HG03460 (cell line): ENCODE measurements at regions not wholly inside any gene's neighbourhood (a gene's known extent, or its start where the extent isn't known, plus 50 kb on each side); places are given as distances from the start of the nearest gene placed in this dataset.

Experiments used
- ATAC-seq: cut with Tn5 transposase; IDR thresholded peaks from one replicate; pipeline ENCODE4 v1.9.1; 2021; ENCODE audit not compliant: unreplicated experiment

- no peak for ATAC-seq
These were observed 195.2 kb downstream of the TLE3 start for GRCh38 chr15:69902414-69903062.

- no peak for ATAC-seq
These were observed 193.9 kb downstream of the TLE3 start for GRCh38 chr15:69903470-69904469.

- no peak for ATAC-seq
These were observed 191.2 kb downstream of the TLE3 start for GRCh38 chr15:69906256-69907185.

GRCh38 chr15:69908060-69908459 lies 189.7 kb downstream of the TLE3 start:
- ATAC-seq: no peak

GRCh38 chr15:69908590-69909420 lies 188.9 kb downstream of the TLE3 start:
- ATAC-seq: no peak

- ATAC-seq: no peak
These were observed 187.8 kb downstream of the TLE3 start for GRCh38 chr15:69909719-69910444.

GRCh38 chr15:69910514-69910913 lies 187.2 kb downstream of the TLE3 start:
- no peak for ATAC-seq

GRCh38 chr15:69912116-69912515 lies 185.6 kb downstream of the TLE3 start:
- no peak for ATAC-seq

GRCh38 chr15:69914040-69914439 lies 183.7 kb downstream of the TLE3 start:
- ATAC-seq: no peak

- no peak for ATAC-seq
These were observed 182.8 kb downstream of the TLE3 start for GRCh38 chr15:69914960-69915359.

GRCh38 chr15:69916169-69916785 lies 181.4 kb downstream of the TLE3 start:
- ATAC-seq: no peak

GRCh38 chr15:69917056-69917455 lies 180.7 kb downstream of the TLE3 start:
- ATAC-seq: no peak

- no peak for ATAC-seq
These were observed 177.9 kb downstream of the TLE3 start for GRCh38 chr15:69919816-69920215.

- no peak for ATAC-seq
These were observed 177.5 kb downstream of the TLE3 start for GRCh38 chr15:69920221-69920620.

- no peak for ATAC-seq
These were observed 175.8 kb downstream of the TLE3 start for GRCh38 chr15:69921626-69922619.

GRCh38 chr15:69924531-69924930 lies 173.2 kb downstream of the TLE3 start:
- no peak for ATAC-seq

GRCh38 chr15:69926006-69926405 lies 171.7 kb downstream of the TLE3 start:
- no peak for ATAC-seq

- no peak for ATAC-seq
These were observed 171.0 kb downstream of the TLE3 start for GRCh38 chr15:69926721-69927120.
